Vagina (tissue), 2 donors: ENCODE measurements at regions not wholly inside any gene's neighbourhood (a gene's known extent, or its start where the extent isn't known, plus 50 kb on each side); places are given as distances from the start of the nearest gene placed in this dataset.

Source experiments
- DNase-seq, 2 donors: peaks; one replicate each; pipeline ENCODE4 v3.0.0-alpha.2; 2017; ENCODE audit errors: extremely low spot score in 2 of 2
- H3K27ac ChIP-seq: fragments of 200-600 bp; sonication (generic); one replicate; pipeline ENCODE4 v1.5.1; 2019
- H3K27me3 ChIP-seq: fragments of 200-600 bp; sonication (generic); one replicate; pipeline ENCODE4 v1.5.1; 2019
- H3K36me3 ChIP-seq, 2 donors: fragments of 200-600 bp; sonication (generic); one replicate each; pipeline ENCODE4 v1.5.1; 2017 to 2019
- H3K4me1 ChIP-seq: fragments of 200-600 bp; sonication (generic); one replicate; pipeline ENCODE4 v1.5.1; 2019
- H3K4me3 ChIP-seq, 2 donors: fragments of 200-600 bp; sonication (generic); 1 replicate in 1 of 2; 2 replicates in 1 of 2; pipeline ENCODE4 v1.5.1; 2016 to 2019
- H3K9me3 ChIP-seq: fragments of 200-600 bp; sonication (generic); one replicate; pipeline ENCODE4 v1.5.1; 2019
- CTCF ChIP-seq, 3 experiments: fragments of 450-650 bp in 2 of 3; fragments of 200-600 bp in 1 of 3; sonication (generic) in 1 of 3; IDR thresholded peaks; one replicate each; pipeline ENCODE4 v1.5.1; 2017 to 2019; ENCODE audit warnings: antibody characterized with exemption in 3 of 3, mild to moderate bottlenecking in 2 of 3, moderate library complexity in 2 of 3
- POLR2A ChIP-seq, 2 donors: fragments of 450-650 bp; IDR thresholded peaks; one replicate each; pipeline ENCODE4 v1.6.1; 2017; ENCODE audit warnings: antibody characterized with exemption in 2 of 2, mild to moderate bottlenecking in 2 of 2, moderate library complexity in 2 of 2
- POLR2AphosphoS5 ChIP-seq, 2 donors: sonication (generic); formaldehyde crosslinking; IDR thresholded peaks; one replicate each; pipeline ENCODE4 v1.9.0; 2017; ENCODE audit warnings: antibody characterized with exemption in 2 of 2, mild to moderate bottlenecking in 2 of 2, low read depth in 1 of 2; ENCODE audit not compliant: insufficient read depth in 1 of 2
- intact Hi-C: fragments of 100-400 bp; cut with DNase I; formaldehyde crosslinking; loops from one replicate; pipeline ENCODE4 v1.15.1; 2023

- H3K9me3 ChIP-seq = no peaks in the 10 kb centered on the region
- no peak overlapping the region for H3K4me3 ChIP-seq
- TF ChIP-seq POLR2A (IDR thresholded peaks at IDR 0.05) (no peak), CTCF (IDR thresholded peaks at IDR 0.05) (no peak), POLR2AphosphoS5 (IDR thresholded peaks at IDR 0.05; ENCODE audit: insufficient read depth in 1 of 2, low read depth in 1 of 2) (no peak)
- no peak overlapping the region for H3K27ac ChIP-seq
- peaks cover 33% of the 10 kb centered on the region for H3K4me1 ChIP-seq
- intact Hi-C loops = loop anchor here (10.0 kb wide), 1 partner anchor 82 kb away; no protein-coding TSS in a partner anchor
- no peak for DNase-seq
- H3K27me3 ChIP-seq = no peaks in the 10 kb centered on the region
- no peaks in the 10 kb centered on the region for H3K36me3 ChIP-seq
Observed at GRCh38 chr2:38182492-38183003, 106.6 kb upstream of the CYP1B1 start.

GRCh38 chr2:38181806-38182491 lies 106.0 kb upstream of the CYP1B1 start:
- Histone ChIP-seq H3K4me1 (peaks cover 31% of the 10 kb centered on the region), H3K36me3 (no peaks in the 10 kb centered on the region), H3K27ac (no peak overlapping the region), H3K27me3 (no peaks in the 10 kb centered on the region), H3K9me3 (no peaks in the 10 kb centered on the region), H3K4me3 (no peak overlapping the region)
- intact Hi-C loops = loop anchor here (10.0 kb wide), 1 partner anchor 83 kb away; no protein-coding TSS in a partner anchor
- DNase-seq = no peak
- no peak for TF ChIP-seq POLR2AphosphoS5 (IDR thresholded peaks at IDR 0.05; ENCODE audit: insufficient read depth in 1 of 2, low read depth in 1 of 2)
- TF ChIP-seq POLR2A (IDR thresholded peaks at IDR 0.05) = no peak
- TF ChIP-seq CTCF (IDR thresholded peaks at IDR 0.05) = no peak

GRCh38 chr2:38180754-38181153 lies 104.8 kb upstream of the CYP1B1 start:
- Histone ChIP-seq H3K27ac (peak overlapping the region; percentile 2), H3K9me3 (no peaks in the 10 kb centered on the region), H3K4me1 (peaks cover 36% of the 10 kb centered on the region), H3K27me3 (no peaks in the 10 kb centered on the region), H3K4me3 (no peak overlapping the region), H3K36me3 (no peaks in the 10 kb centered on the region)
- no peak for DNase-seq
- intact Hi-C loops = loop anchor here (10.0 kb wide), 1 partner anchor 84 kb away; no protein-coding TSS in a partner anchor
- TF ChIP-seq CTCF (IDR thresholded peaks at IDR 0.05) (no peak), POLR2AphosphoS5 (IDR thresholded peaks at IDR 0.05; ENCODE audit: insufficient read depth in 1 of 2, low read depth in 1 of 2) (no peak), POLR2A (IDR thresholded peaks at IDR 0.05) (no peak)

- Histone ChIP-seq H3K27ac (peak overlapping the region; percentile 14), H3K4me3 (no peak overlapping the region), H3K36me3 (no peaks in the 10 kb centered on the region), H3K4me1 (peaks cover 36% of the 10 kb centered on the region), H3K27me3 (no peaks in the 10 kb centered on the region), H3K9me3 (no peaks in the 10 kb centered on the region)
- no peak for DNase-seq
- intact Hi-C loops = no loop called here
- no peak for TF ChIP-seq POLR2AphosphoS5 (IDR thresholded peaks at IDR 0.05; ENCODE audit: insufficient read depth in 1 of 2, low read depth in 1 of 2)
- no peak for TF ChIP-seq CTCF (IDR thresholded peaks at IDR 0.05)
- no peak for TF ChIP-seq POLR2A (IDR thresholded peaks at IDR 0.05)
Observed at GRCh38 chr2:38178556-38179419, 102.8 kb upstream of the CYP1B1 start.
